ENCODE measurements at regions not wholly inside any gene's neighbourhood (a gene's known extent, or its start where the extent isn't known, plus 50 kb on each side); places are given as distances from the start of the nearest gene placed in this dataset.

- intact Hi-C loops (cut with micrococcal nuclease; ENCODE audit: unreplicated experiment), result no loop called here
- Histone ChIP-seq H3K9me2 (ENCODE audit: insufficient read depth, low read length) (no peaks in the 10 kb centered on the region), H3K9me3 (ENCODE audit: low read length) (no peaks in the 10 kb centered on the region), H3K4me2 (ENCODE audit: low read length) (no peak overlapping the region), H2AFZ (ENCODE audit: low read length) (no peak overlapping the region), H3K4me1 (ENCODE audit: insufficient read depth, low read length, poor library complexity, severe bottlenecking) (no peaks in the 10 kb centered on the region), H3K79me2 (ENCODE audit: insufficient read depth, low read depth, low read length) (no peaks in the 10 kb centered on the region), H3K4me3 (ENCODE audit: low read depth, low read length, poor library complexity, severe bottlenecking) (no peak overlapping the region), H3K36me3 (ENCODE audit: insufficient read depth, low read length) (no peaks in the 10 kb centered on the region), H3K27ac (ENCODE audit: low read depth, low read length, poor library complexity, severe bottlenecking) (no peak overlapping the region), H4K20me1 (ENCODE audit: insufficient read depth, low read length) (no peaks in the 10 kb centered on the region)
- BruUV-seq (replicated peaks), result no TSS peak
- ChIA-PET CTCF (ENCODE audit: unreplicated experiment) (no interaction called here), POLR2A (no interaction called here)
- TF ChIP-seq, protein P1, sequence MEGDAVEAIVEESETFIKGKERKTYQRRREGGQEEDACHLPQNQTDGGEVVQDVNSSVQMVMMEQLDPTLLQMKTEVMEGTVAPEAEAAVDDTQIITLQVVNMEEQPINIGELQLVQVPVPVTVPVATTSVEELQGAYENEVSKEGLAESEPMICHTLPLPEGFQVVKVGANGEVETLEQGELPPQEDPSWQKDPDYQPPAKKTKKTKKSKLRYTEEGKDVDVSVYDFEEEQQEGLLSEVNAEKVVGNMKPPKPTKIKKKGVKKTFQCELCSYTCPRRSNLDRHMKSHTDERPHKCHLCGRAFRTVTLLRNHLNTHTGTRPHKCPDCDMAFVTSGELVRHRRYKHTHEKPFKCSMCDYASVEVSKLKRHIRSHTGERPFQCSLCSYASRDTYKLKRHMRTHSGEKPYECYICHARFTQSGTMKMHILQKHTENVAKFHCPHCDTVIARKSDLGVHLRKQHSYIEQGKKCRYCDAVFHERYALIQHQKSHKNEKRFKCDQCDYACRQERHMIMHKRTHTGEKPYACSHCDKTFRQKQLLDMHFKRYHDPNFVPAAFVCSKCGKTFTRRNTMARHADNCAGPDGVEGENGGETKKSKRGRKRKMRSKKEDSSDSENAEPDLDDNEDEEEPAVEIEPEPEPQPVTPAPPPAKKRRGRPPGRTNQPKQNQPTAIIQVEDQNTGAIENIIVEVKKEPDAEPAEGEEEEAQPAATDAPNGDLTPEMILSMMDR (conservative IDR thresholded peaks at IDR 0.05; ENCODE audit: low read length), result no peak
- no peak for TF ChIP-seq EZH2phosphoT487 (IDR thresholded peaks at IDR 0.05; ENCODE audit: borderline replicate concordance, low read depth, low read length)
- no peak for DNase-seq (ENCODE audit: low spot score)
Observed at GRCh38 chr10:2955064-2955463, 112.3 kb upstream of the PFKP start.

DNA sequence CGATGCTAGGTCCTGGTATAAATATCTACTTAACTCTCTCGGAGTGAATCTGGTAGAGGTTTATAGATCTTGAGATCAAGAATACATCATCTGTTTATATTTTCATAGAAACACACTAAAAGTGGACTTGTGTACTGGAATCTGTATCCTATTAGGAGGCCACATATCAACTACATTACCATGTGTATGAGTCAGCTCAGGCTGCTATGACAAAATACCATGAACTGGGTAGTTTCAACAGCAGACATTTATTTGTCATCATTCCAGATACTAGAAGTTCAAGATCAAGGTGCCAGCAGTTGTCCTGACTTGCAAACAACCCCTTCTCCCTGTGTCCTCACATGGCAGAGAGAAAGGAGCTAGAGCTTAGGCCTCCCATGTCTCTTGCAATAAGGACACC lies 113.9 kb upstream of the PFKP start:
- Histone ChIP-seq H3K27ac (ENCODE audit: low read depth, low read length, poor library complexity, severe bottlenecking) (no peak overlapping the region), H3K79me2 (ENCODE audit: insufficient read depth, low read depth, low read length) (no peaks in the 10 kb centered on the region), H3K9me3 (ENCODE audit: low read length) (no peaks in the 10 kb centered on the region), H3K4me2 (ENCODE audit: low read length) (no peak overlapping the region), H3K4me3 (ENCODE audit: low read depth, low read length, poor library complexity, severe bottlenecking) (no peak overlapping the region), H3K4me1 (ENCODE audit: insufficient read depth, low read length, poor library complexity, severe bottlenecking) (no peaks in the 10 kb centered on the region), H3K9me2 (ENCODE audit: insufficient read depth, low read length) (no peaks in the 10 kb centered on the region), H2AFZ (ENCODE audit: low read length) (no peak overlapping the region), H3K36me3 (ENCODE audit: insufficient read depth, low read length) (no peaks in the 10 kb centered on the region), H4K20me1 (ENCODE audit: insufficient read depth, low read length) (no peaks in the 10 kb centered on the region)
- ChIA-PET POLR2A (no interaction called here), CTCF (ENCODE audit: unreplicated experiment) (no interaction called here)
- intact Hi-C loops (cut with micrococcal nuclease; ENCODE audit: unreplicated experiment), result no loop called here
- no peak for DNase-seq (ENCODE audit: low spot score)
- TF ChIP-seq, protein P1 (conservative IDR thresholded peaks at IDR 0.05; ENCODE audit: low read length), result no peak
- no peak for TF ChIP-seq EZH2phosphoT487 (IDR thresholded peaks at IDR 0.05; ENCODE audit: borderline replicate concordance, low read depth, low read length)
- BruUV-seq (replicated peaks), result no TSS peak

DNA sequence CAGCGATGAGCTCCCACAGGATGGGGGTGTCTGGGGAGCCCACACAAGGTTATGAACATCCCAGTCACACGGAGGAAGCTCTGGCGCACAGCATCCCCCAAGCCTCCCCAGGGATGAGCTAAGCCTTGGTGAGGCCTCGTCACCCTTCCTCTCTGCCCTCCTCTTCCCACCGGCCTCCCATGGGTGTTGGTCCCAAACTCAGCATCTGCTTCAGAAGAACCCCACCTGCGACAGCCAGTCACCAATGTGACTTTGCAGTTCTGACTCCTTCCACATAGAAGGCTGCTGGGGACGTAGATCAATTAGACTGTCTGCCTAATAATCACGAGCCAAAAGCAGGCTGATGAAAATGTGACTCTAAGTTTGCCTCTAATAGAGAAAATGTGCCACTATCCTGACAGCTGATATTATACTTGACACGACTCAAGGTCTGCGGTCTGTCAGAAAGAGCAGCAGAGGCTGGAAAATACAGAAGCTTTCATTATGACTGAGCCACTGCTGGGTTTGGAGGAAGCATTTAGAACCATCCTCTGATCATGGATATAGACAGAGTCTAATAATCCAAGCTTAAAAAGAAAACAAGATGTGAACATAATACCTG lies 116.0 kb upstream of the PFKP start:
- BruUV-seq (replicated peaks), result no TSS peak
- Histone ChIP-seq H2AFZ (ENCODE audit: low read length) (no peak overlapping the region), H3K9me3 (ENCODE audit: low read length) (no peaks in the 10 kb centered on the region), H3K36me3 (ENCODE audit: insufficient read depth, low read length) (no peaks in the 10 kb centered on the region), H3K4me3 (ENCODE audit: low read depth, low read length, poor library complexity, severe bottlenecking) (no peak overlapping the region), H3K4me2 (ENCODE audit: low read length) (no peak overlapping the region), H3K9me2 (ENCODE audit: insufficient read depth, low read length) (no peaks in the 10 kb centered on the region), H3K79me2 (ENCODE audit: insufficient read depth, low read depth, low read length) (no peaks in the 10 kb centered on the region), H3K27ac (ENCODE audit: low read depth, low read length, poor library complexity, severe bottlenecking) (no peak overlapping the region), H4K20me1 (ENCODE audit: insufficient read depth, low read length) (no peaks in the 10 kb centered on the region), H3K4me1 (ENCODE audit: insufficient read depth, low read length, poor library complexity, severe bottlenecking) (no peaks in the 10 kb centered on the region)
- TF ChIP-seq, protein P1 (conservative IDR thresholded peaks at IDR 0.05; ENCODE audit: low read length), result no peak
- TF ChIP-seq EZH2phosphoT487 (IDR thresholded peaks at IDR 0.05; ENCODE audit: borderline replicate concordance, low read depth, low read length), result no peak
- intact Hi-C loops (cut with micrococcal nuclease; ENCODE audit: unreplicated experiment), result no loop called here
- ChIA-PET POLR2A (no interaction called here), CTCF (ENCODE audit: unreplicated experiment) (no interaction called here)
- DNase-seq (ENCODE audit: low spot score), result no peak
